ENCODE measurements at regions not wholly inside any gene's neighbourhood (a gene's known extent, or its start where the extent isn't known, plus 50 kb on each side); places are given as distances from the start of the nearest gene placed in this dataset.

DNA sequence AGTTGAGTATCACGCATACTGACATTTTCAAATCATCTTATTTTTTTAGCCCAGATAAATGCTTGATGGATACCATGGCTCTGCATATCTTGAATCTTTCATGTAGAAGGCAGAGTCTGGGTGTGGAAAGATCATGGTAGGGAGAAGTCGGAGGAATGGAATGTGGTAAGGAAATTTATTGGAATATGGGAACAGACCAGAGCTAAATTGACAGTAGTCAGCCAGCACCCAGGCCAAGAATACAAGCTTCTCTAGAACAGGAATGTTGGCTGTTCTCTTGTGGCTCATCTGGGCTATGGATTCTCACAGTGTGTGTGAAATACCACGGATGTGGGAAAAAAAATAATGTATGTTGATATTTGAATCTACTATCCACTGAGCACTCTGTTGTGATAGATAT, 305.7 kb upstream of the COL8A1 start:
- no peak overlapping the region for H3K4me3 ChIP-seq (ENCODE audit: low read depth, low read length)
- TF ChIP-seq, protein P1, sequence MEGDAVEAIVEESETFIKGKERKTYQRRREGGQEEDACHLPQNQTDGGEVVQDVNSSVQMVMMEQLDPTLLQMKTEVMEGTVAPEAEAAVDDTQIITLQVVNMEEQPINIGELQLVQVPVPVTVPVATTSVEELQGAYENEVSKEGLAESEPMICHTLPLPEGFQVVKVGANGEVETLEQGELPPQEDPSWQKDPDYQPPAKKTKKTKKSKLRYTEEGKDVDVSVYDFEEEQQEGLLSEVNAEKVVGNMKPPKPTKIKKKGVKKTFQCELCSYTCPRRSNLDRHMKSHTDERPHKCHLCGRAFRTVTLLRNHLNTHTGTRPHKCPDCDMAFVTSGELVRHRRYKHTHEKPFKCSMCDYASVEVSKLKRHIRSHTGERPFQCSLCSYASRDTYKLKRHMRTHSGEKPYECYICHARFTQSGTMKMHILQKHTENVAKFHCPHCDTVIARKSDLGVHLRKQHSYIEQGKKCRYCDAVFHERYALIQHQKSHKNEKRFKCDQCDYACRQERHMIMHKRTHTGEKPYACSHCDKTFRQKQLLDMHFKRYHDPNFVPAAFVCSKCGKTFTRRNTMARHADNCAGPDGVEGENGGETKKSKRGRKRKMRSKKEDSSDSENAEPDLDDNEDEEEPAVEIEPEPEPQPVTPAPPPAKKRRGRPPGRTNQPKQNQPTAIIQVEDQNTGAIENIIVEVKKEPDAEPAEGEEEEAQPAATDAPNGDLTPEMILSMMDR (IDR thresholded peaks at IDR 0.05; ENCODE audit: control insufficient read depth, extremely low read depth, insufficient read depth) = no peak
- no peak for DNase-seq (ENCODE audit: low read depth)

DNA sequence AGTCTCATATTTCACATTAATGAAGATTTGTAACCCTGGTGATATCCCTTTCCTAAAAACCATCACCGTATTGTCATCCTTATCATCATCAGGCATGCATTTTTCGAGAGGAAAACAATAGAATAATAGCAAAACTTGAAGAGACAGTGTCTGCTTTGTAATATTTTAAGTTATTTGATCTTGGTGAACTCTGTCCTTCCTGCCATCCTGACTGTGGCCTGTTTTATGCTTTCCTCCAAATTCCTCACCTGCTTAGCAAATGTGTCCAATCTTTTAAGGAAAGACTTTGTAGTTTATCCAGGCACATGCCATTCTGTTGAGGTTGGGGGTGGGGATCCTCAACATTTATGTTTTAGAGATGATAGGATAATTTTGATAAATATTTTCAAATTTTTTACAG, 306.1 kb upstream of the COL8A1 start:
- no peak overlapping the region for H3K4me3 ChIP-seq (ENCODE audit: low read depth, low read length)
- TF ChIP-seq, protein P1 (IDR thresholded peaks at IDR 0.05; ENCODE audit: control insufficient read depth, extremely low read depth, insufficient read depth) = no peak
- no peak for DNase-seq (ENCODE audit: low read depth)

DNA sequence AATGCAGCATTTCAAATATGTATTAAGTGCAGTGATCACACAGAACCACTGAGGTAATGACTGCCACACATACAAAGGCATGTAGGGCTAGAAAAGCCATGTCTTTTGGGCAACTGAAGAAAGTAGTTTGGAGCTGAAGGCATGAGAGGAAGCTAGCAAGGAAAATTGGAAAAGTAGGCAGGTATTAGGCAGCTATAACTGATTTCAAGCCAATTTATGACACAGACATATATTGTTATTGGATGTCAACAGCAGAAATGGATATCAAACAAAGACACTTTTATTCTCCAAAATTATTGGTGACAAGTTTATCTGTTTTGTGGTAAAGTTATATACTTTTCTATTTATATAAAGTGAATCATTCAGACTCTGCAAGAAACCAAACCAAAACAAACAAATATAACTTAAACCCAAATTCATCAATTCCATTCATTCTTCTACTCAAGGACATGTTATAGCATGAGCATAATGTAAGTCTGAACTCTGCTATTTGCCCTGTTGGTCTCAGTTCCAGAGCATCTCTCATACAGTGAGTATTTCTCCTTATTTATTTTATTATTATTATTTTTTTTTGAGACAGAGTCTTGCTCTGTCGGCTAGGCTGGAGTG, 307.4 kb upstream of the COL8A1 start:
- no peak for DNase-seq (ENCODE audit: low read depth)
- TF ChIP-seq, protein P1 (IDR thresholded peaks at IDR 0.05; ENCODE audit: control insufficient read depth, extremely low read depth, insufficient read depth) = no peak
- H3K4me3 ChIP-seq (ENCODE audit: low read depth, low read length) = no peak overlapping the region

DNA sequence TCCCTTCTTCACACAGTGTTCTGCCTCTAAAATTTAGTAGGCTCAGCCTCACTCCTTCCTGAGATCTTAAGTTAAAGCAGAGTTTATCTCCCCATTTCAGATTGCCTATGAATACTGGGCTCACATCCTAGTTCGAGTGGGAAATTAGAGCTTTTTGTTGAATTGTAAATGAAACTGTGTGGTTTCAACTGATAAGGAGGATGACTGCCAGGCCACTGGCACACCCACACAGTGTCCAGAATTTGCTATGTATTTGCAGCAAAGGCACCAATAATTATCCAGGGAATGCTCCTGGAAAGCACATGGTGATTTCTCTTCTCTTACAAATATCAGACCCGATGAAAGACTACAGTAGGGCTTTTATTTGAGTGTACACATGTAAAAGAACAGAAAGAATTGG, 308.1 kb upstream of the COL8A1 start:
- TF ChIP-seq, protein P1 (IDR thresholded peaks at IDR 0.05; ENCODE audit: control insufficient read depth, extremely low read depth, insufficient read depth) = no peak
- DNase-seq (ENCODE audit: low read depth) = no peak
- H3K4me3 ChIP-seq (ENCODE audit: low read depth, low read length) = no peak overlapping the region

DNA sequence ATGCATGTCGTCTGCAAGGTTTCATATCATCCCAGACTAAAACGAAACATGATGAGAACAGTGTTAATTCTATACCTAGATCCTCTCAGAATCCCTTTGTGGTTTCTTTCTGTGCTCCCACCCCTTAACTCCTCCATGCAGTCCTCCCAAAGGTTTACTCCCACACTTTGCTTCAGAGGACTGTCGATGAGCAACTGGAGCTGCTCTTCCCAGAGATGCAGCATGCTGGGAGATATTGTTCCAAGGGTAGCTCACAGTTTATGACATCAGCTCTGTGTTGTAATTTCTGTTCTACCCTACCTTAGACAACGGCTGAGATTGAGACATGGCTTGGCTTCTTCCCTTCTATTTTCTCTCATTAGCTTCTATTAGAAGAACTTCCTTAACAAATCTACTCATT, 313.0 kb upstream of the COL8A1 start:
- no peak overlapping the region for H3K4me3 ChIP-seq (ENCODE audit: low read depth, low read length)
- no peak for DNase-seq (ENCODE audit: low read depth)
- TF ChIP-seq, protein P1 (IDR thresholded peaks at IDR 0.05; ENCODE audit: control insufficient read depth, extremely low read depth, insufficient read depth) = no peak

DNA sequence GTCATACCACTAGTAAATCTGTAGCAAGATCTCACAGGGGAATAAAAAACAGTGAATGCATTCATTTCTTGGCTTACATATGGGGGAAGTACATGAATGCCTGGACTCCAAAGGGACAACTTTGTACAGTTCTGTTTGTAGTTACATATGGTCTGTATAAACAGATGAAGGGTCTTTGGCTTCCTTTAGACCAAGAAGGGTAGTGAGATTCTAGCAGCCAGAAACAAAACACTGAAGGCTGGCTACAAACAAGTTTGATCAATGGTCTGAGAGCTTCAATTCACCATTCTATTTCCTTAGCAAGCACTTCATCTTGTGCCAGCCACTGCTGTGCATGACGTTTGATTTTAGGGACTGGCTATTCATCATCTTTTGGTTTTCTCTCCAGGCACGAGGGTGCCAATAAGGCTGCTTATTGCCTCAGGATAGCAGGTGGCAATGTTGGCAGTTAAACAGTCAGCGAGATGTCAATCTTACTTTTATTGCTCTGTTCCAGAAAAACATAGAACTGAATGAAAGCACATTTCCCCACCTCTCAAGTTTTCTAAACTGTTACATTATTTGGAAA, 313.7 kb upstream of the COL8A1 start:
- TF ChIP-seq, protein P1 (IDR thresholded peaks at IDR 0.05; ENCODE audit: control insufficient read depth, extremely low read depth, insufficient read depth) = no peak
- H3K4me3 ChIP-seq (ENCODE audit: low read depth, low read length) = no peak overlapping the region
- no peak for DNase-seq (ENCODE audit: low read depth)

DNA sequence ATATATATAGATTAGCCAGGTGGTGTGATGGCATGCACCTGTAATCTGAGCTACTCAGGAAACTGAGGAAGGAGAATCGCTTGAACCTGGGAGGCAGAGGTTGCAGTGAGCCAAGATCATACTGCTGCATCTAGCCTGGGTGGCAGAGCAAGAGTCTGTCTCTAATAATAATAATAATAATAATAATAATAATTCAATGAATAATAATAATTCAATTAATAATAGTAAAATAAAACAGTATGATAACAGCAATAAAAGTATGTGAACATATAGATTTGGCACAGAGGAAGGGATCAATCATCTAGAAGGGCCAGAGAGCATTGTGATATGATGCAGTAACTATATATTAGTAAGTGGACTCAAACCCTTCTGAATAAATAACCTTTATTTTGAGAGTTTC, 314.5 kb upstream of the COL8A1 start:
- no peak overlapping the region for H3K4me3 ChIP-seq (ENCODE audit: low read depth, low read length)
- DNase-seq (ENCODE audit: low read depth) = no peak
- TF ChIP-seq, protein P1 (IDR thresholded peaks at IDR 0.05; ENCODE audit: control insufficient read depth, extremely low read depth, insufficient read depth) = no peak

Measured in LNCaP clone FGC (cell line).